H1 (cell line): ENCODE measurements at regions not wholly inside any gene's neighbourhood (a gene's known extent, or its start where the extent isn't known, plus 50 kb on each side); places are given as distances from the start of the nearest gene placed in this dataset.

Source experiments
- CTCF ChIA-PET: fragments of 300-600 bp; sonication (Branson Sonifier 250); formaldehyde crosslinking; loops from one replicate; lab custom pipeline; 2021; ENCODE audit not compliant: partially characterized antibody; lab: Charles Lee
- POLR2A ChIA-PET: fragments of 300-600 bp; sonication (Branson Sonifier 250); formaldehyde crosslinking; loops from one replicate; lab custom pipeline; 2021; ENCODE audit warnings: inconsistent platforms; ENCODE audit not compliant: partially characterized antibody; lab: Charles Lee
- DNase-seq, 2 experiments: peaks; one replicate each; pipeline versions ENCODE4 v3.0.0 to v3.0.0-alpha.2; 2010 to 2022; ENCODE audit warnings: low spot score in 2 of 2, low read depth in 1 of 2, mixed read lengths in 1 of 2
- FAIRE-seq: peaks from 2 replicates; lab custom pipeline; 2011; peaks lifted over from hg19 to GRCh38; lab: Jason Lieb, UNC
- H2AFZ ChIP-seq: 2 replicates; pipeline ENCODE4 v1.8.1; 2012; ENCODE audit warnings: low read length, inconsistent platforms
- H2AK5ac ChIP-seq: 2 replicates; pipeline ENCODE4 v1.6.1; 2013; ENCODE audit warnings: low read depth, low read length
- H2BK120ac ChIP-seq: replicated peaks from 2 replicates; pipeline ENCODE3; 2013; ENCODE audit warnings: low read depth, low read length, inconsistent platforms
- H2BK12ac ChIP-seq: 2 replicates; pipeline ENCODE4 v1.6.1; 2013; ENCODE audit warnings: low read depth, low read length
- H2BK15ac ChIP-seq: 2 replicates; pipeline ENCODE4 v1.6.1; 2013; ENCODE audit warnings: low read length
- H2BK20ac ChIP-seq: 2 replicates; pipeline ENCODE4 v1.6.1; 2013; ENCODE audit warnings: low read length
- H2BK5ac ChIP-seq: 2 replicates; pipeline ENCODE4 v1.6.1; 2013; ENCODE audit warnings: low read depth, low read length
- H3K14ac ChIP-seq: 2 replicates; pipeline ENCODE4 v1.6.1; 2013; ENCODE audit warnings: inconsistent platforms; ENCODE audit not compliant: insufficient read length
- H3K18ac ChIP-seq: 2 replicates; pipeline ENCODE4 v1.6.1; 2013; ENCODE audit warnings: low read length; ENCODE audit errors: extremely low read depth
- H3K23ac ChIP-seq: 2 replicates; pipeline ENCODE4 v1.6.1; 2013; ENCODE audit warnings: inconsistent platforms; ENCODE audit not compliant: insufficient read length
- H3K23me2 ChIP-seq: 2 replicates; pipeline ENCODE4 v1.6.1; 2013; ENCODE audit warnings: low read depth, low read length
- H3K27ac ChIP-seq: 2 replicates; pipeline ENCODE4 v1.6.1; 2011; ENCODE audit warnings: low read depth, low read length, inconsistent platforms
- H3K27me3 ChIP-seq, 4 experiments: replicated peaks in 1 of 4; 1 replicate in 1 of 4; 2 replicates in 3 of 4; pipeline versions ENCODE4 v1.6.1 to v1.8.1; 2011 to 2013; ENCODE audit warnings: low read length in 3 of 4, mild to moderate bottlenecking in 3 of 4, inconsistent platforms in 2 of 4, mixed read lengths in 2 of 4, moderate library complexity in 1 of 4; ENCODE audit not compliant: control insufficient read depth in 3 of 4, insufficient read depth in 3 of 4; ENCODE audit errors: extremely low read depth in 1 of 4
- H3K36me3 ChIP-seq, 4 experiments: 2 replicates each; pipeline versions ENCODE4 v1.6.1 to v1.8.1; 2011 to 2013; ENCODE audit warnings: mild to moderate bottlenecking in 4 of 4, low read length in 3 of 4, moderate library complexity in 2 of 4, control low read depth in 1 of 4, inconsistent platforms in 1 of 4; ENCODE audit not compliant: insufficient read depth in 4 of 4, control insufficient read depth in 2 of 4
- H3K4ac ChIP-seq: replicated peaks from 2 replicates; pipeline ENCODE3; 2013; ENCODE audit warnings: low read length, low read depth, mixed read lengths, inconsistent platforms; ENCODE audit not compliant: insufficient read length
- H3K4me1 ChIP-seq, 4 experiments: replicated peaks in 1 of 4; 1 replicate in 1 of 4; 2 replicates in 3 of 4; pipeline versions ENCODE4 v1.6.1 to v1.8.1; 2011 to 2013; ENCODE audit warnings: low read length in 3 of 4, inconsistent platforms in 2 of 4, mixed read lengths in 1 of 4; ENCODE audit not compliant: insufficient read depth in 4 of 4, control insufficient read depth in 3 of 4
- H3K4me2 ChIP-seq, 2 experiments: 2 replicates each; pipeline versions ENCODE4 v1.6.1 to v1.8.1; 2011 to 2013; ENCODE audit warnings: low read depth in 2 of 2, low read length in 2 of 2, control low read depth in 1 of 2, inconsistent platforms in 1 of 2, mild to moderate bottlenecking in 1 of 2; ENCODE audit not compliant: insufficient read depth in 1 of 2
- H3K4me3 ChIP-seq, 4 experiments: fragments of 200-600, 300-600 bp in 1 of 4; sonication (generic), shearing (Covaris generic), sonication (Bioruptor Twin) in 1 of 4; 2 replicates each; pipeline versions ENCODE4 v1.5.1 to v1.8.1; 2011 to 2016; ENCODE audit warnings: low read length in 4 of 4, low read depth in 3 of 4, control low read depth in 2 of 4, inconsistent platforms in 2 of 4, mild to moderate bottlenecking in 2 of 4, mixed read lengths in 1 of 4, moderate library complexity in 1 of 4; ENCODE audit not compliant: insufficient read depth in 2 of 4; ENCODE audit errors: extremely low read depth in 1 of 4
- H3K56ac ChIP-seq: replicated peaks from 2 replicates; pipeline ENCODE3; 2013; ENCODE audit warnings: low read depth, mild to moderate bottlenecking, mixed read lengths, low read length, inconsistent platforms; ENCODE audit not compliant: insufficient read length
- H3K79me1 ChIP-seq: 2 replicates; pipeline ENCODE4 v1.6.1; 2013; ENCODE audit warnings: low read depth, low read length, control low read depth
- H3K79me2 ChIP-seq, 2 experiments: 2 replicates each; pipeline versions ENCODE4 v1.6.1 to v1.8.1; 2012 to 2013; ENCODE audit warnings: low read length in 2 of 2, mild to moderate bottlenecking in 2 of 2, inconsistent platforms in 1 of 2; ENCODE audit not compliant: insufficient read depth in 2 of 2, control insufficient read depth in 1 of 2
- H3K9ac ChIP-seq, 4 experiments: replicated peaks in 1 of 4; 1 replicate in 1 of 4; 2 replicates in 3 of 4; pipeline versions ENCODE4 v1.6.1 to v1.8.1; 2011 to 2013; ENCODE audit warnings: low read depth in 3 of 4, low read length in 3 of 4, control low read depth in 2 of 4, mild to moderate bottlenecking in 2 of 4, moderate library complexity in 2 of 4, inconsistent platforms in 1 of 4; ENCODE audit errors: extremely low read depth in 1 of 4
- H3K9me3 ChIP-seq, 2 experiments: 2 replicates each; pipeline versions ENCODE4 v1.6.1 to v1.8.1; 2012 to 2013; ENCODE audit warnings: mild to moderate bottlenecking in 2 of 2, moderate library complexity in 2 of 2, control low read depth in 1 of 2, inconsistent platforms in 1 of 2, low read depth in 1 of 2, low read length in 1 of 2, mixed read lengths in 1 of 2; ENCODE audit not compliant: insufficient read depth in 2 of 2
- H4K20me1 ChIP-seq, 2 experiments: replicated peaks in 1 of 2; 2 replicates each; pipeline versions ENCODE3 to v1.8.1; 2011 to 2013; ENCODE audit warnings: inconsistent platforms in 2 of 2, low read length in 2 of 2, mild to moderate bottlenecking in 1 of 2; ENCODE audit not compliant: insufficient read depth in 2 of 2, control insufficient read depth in 1 of 2
- H4K5ac ChIP-seq: 2 replicates; pipeline ENCODE4 v1.6.1; 2013; ENCODE audit warnings: low read length, low read depth, mixed read lengths, inconsistent platforms; ENCODE audit not compliant: insufficient read length
- H4K8ac ChIP-seq: 2 replicates; pipeline ENCODE4 v1.8.0; 2013; ENCODE audit warnings: mild to moderate bottlenecking, moderate library complexity, low read length, inconsistent platforms; ENCODE audit not compliant: insufficient read depth; ENCODE audit errors: extremely low read depth
- H4K91ac ChIP-seq: replicated peaks from 2 replicates; pipeline ENCODE3; 2013; ENCODE audit warnings: low read length, mixed read lengths, inconsistent platforms; ENCODE audit not compliant: insufficient read length
- ATF3 ChIP-seq: IDR thresholded peaks from 2 replicates; pipeline ENCODE4 v1.6.1; 2011; ENCODE audit warnings: low read depth, mild to moderate bottlenecking, low read length; ENCODE audit not compliant: insufficient read depth
- BRCA1 ChIP-seq: IDR thresholded peaks from 2 replicates; pipeline ENCODE4 v1.6.1; 2012; ENCODE audit warnings: low read depth, low read length, improper control_type of control experiment
- EP300 ChIP-seq, 2 experiments: IDR thresholded peaks; 1 replicate in 1 of 2; 2 replicates in 1 of 2; pipeline ENCODE4 v1.6.1; 2011 to 2012; ENCODE audit warnings: low read depth in 2 of 2, low read length in 2 of 2, mild to moderate bottlenecking in 2 of 2, borderline replicate concordance in 1 of 2, inconsistent platforms in 1 of 2, moderate library complexity in 1 of 2
- FOSL1 ChIP-seq: IDR thresholded peaks from 2 replicates; pipeline ENCODE4 v1.6.1; 2011; ENCODE audit warnings: mild to moderate bottlenecking, low read depth, low read length, moderate library complexity; ENCODE audit not compliant: insufficient read depth
- HDAC2 ChIP-seq, 2 experiments: fragments of 300-600 bp in 1 of 2; sonication (generic) in 1 of 2; IDR thresholded peaks; 2 replicates each; pipeline ENCODE4 v1.6.1; 2011 to 2012; ENCODE audit warnings: low read depth in 2 of 2, low read length in 2 of 2, mild to moderate bottlenecking in 2 of 2, moderate library complexity in 2 of 2, borderline replicate concordance in 1 of 2, inconsistent platforms in 1 of 2
- JUN ChIP-seq: IDR thresholded peaks from 2 replicates; pipeline ENCODE4 v1.6.1; 2011; ENCODE audit warnings: low read depth, mild to moderate bottlenecking, improper control_type of control experiment, low read length
- MAX ChIP-seq: IDR thresholded peaks from 2 replicates; pipeline ENCODE4 v1.6.1; 2012; ENCODE audit warnings: inconsistent platforms
- PHF8 ChIP-seq: fragments of 200-600 bp; sonication (generic); conservative IDR thresholded peaks from 2 replicates; pipeline ENCODE4 v1.7.1; 2012; ENCODE audit warnings: low read depth, mild to moderate bottlenecking, inconsistent platforms, low read length, moderate library complexity
- RBBP5 ChIP-seq: IDR thresholded peaks from 2 replicates; pipeline ENCODE4 v1.7.1; 2012; ENCODE audit warnings: low read depth, mild to moderate bottlenecking, inconsistent platforms, low read length, moderate library complexity, borderline replicate concordance
- SIN3A ChIP-seq, 2 experiments: IDR thresholded peaks in 1 of 2; conservative IDR thresholded peaks in 1 of 2; 2 replicates each; pipeline ENCODE4 v1.6.1; 2011 to 2012; ENCODE audit warnings: low read length in 2 of 2, improper control_type of control experiment in 1 of 2, low read depth in 1 of 2, mild to moderate bottlenecking in 1 of 2
- SIRT6 ChIP-seq: IDR thresholded peaks from one replicate; pipeline ENCODE4 v1.7.1; 2012; ENCODE audit warnings: low read length, inconsistent platforms
- SIX5 ChIP-seq: IDR thresholded peaks from 2 replicates; pipeline ENCODE4 v1.6.1; 2011; ENCODE audit warnings: mild to moderate bottlenecking, low read depth, low read length
- SUZ12 ChIP-seq: fragments of 200-600 bp; sonication (generic); IDR thresholded peaks from 2 replicates; pipeline ENCODE4 v1.6.1; 2012; ENCODE audit warnings: mild to moderate bottlenecking, inconsistent platforms, low read length, moderate library complexity, mixed read lengths
- TBP ChIP-seq: IDR thresholded peaks from 2 replicates; pipeline ENCODE4 v1.6.1; 2011; ENCODE audit warnings: low read depth, low read length, improper control_type of control experiment
- WGBS, 2 experiments: shearing (Covaris generic) in 1 of 2; methylation state at CpG; one replicate each; pipeline versions ENCODE4 v1.1.6 to v1.1.7; 2013 to 2015; ENCODE audit warnings: low lambda C conversion rate in 2 of 2, mixed read lengths in 2 of 2, inconsistent platforms in 1 of 2, low coverage in 1 of 2, missing lambda C conversion rate in 1 of 2; ENCODE audit not compliant: insufficient replicate concordance in 2 of 2, insufficient coverage in 1 of 2, insufficient read length in 1 of 2; ENCODE audit errors: extremely low coverage in 1 of 2, missing lambda C conversion rate in 1 of 2; 5-methylcytosine and 5-hydroxymethylcytosine counted together

GRCh38 chrX:30468471-30468870 lies 109.1 kb downstream of the TASL start:
- no peak overlapping the region for H2AFZ ChIP-seq
- no peak overlapping the region for H2BK20ac ChIP-seq
- no peak overlapping the region for H3K4me3 ChIP-seq
- 88% methylated on average over 3 of the region's 3 CpGs; no CpG with 5 or more reads in 1 of the 2 experiments for WGBS, 2 experiments
- no peak overlapping the region for H2BK120ac ChIP-seq
- H3K9me3 ChIP-seq = no peaks in the 10 kb centered on the region
- H3K9ac ChIP-seq = no peak overlapping the region
- no peak overlapping the region for H4K91ac ChIP-seq
- no peak overlapping the region for H3K4ac ChIP-seq
- H3K23me2 ChIP-seq = no peaks in the 10 kb centered on the region
- no peak overlapping the region for H3K23ac ChIP-seq
- no peaks in the 10 kb centered on the region for H4K20me1 ChIP-seq
- H3K18ac ChIP-seq = no peak overlapping the region
- ChIA-PET POLR2A (no interaction called here), CTCF (no interaction called here)
- DNase-seq (no peak), FAIRE-seq (peak; percentile 68)
- no peak overlapping the region for H2BK12ac ChIP-seq
- no peaks in the 10 kb centered on the region for H3K4me1 ChIP-seq
- H4K5ac ChIP-seq = no peak overlapping the region
- H2BK15ac ChIP-seq = no peak overlapping the region
- no peak overlapping the region for H2AK5ac ChIP-seq
- no peaks in the 10 kb centered on the region for H3K79me2 ChIP-seq
- no peak overlapping the region for H3K27ac ChIP-seq
- H4K8ac ChIP-seq = no peak overlapping the region
- no peak overlapping the region for H3K56ac ChIP-seq
- no peaks in the 10 kb centered on the region for H3K27me3 ChIP-seq
- no peak overlapping the region for H3K4me2 ChIP-seq
- no peak overlapping the region for H3K14ac ChIP-seq
- no peaks in the 10 kb centered on the region for H3K36me3 ChIP-seq
- no peak overlapping the region for H2BK5ac ChIP-seq
- no peaks in the 10 kb centered on the region for H3K79me1 ChIP-seq
- no peak for TF ChIP-seq EP300 (IDR thresholded peaks at IDR 0.05; ENCODE audit: borderline replicate concordance in 1 of 2, low read depth in 2 of 2, low read length in 2 of 2)
- no peak for TF ChIP-seq FOSL1
- TF ChIP-seq RBBP5 = no peak
- TF ChIP-seq SIN3A (conservative IDR thresholded peaks at IDR 0.05 in 1 of 2, IDR thresholded peaks at IDR 0.05 in 1 of 2; ENCODE audit: low read depth in 1 of 2, low read length in 2 of 2) = no peak
- no peak for TF ChIP-seq SUZ12
- no peak for TF ChIP-seq JUN
- TF ChIP-seq SIX5 = no peak
- TF ChIP-seq MAX = no peak
- TF ChIP-seq BRCA1 = no peak
- TF ChIP-seq PHF8 = no peak
- TF ChIP-seq SIRT6 = no peak
- no peak for TF ChIP-seq TBP
- TF ChIP-seq HDAC2 (IDR thresholded peaks at IDR 0.05; ENCODE audit: borderline replicate concordance in 1 of 2, low read depth in 2 of 2, low read length in 2 of 2) = no peak
- TF ChIP-seq ATF3 = no peak
